K562 (cell line): ENCODE measurements at regions not wholly inside any gene's neighbourhood (a gene's known extent, or its start where the extent isn't known, plus 50 kb on each side); places are given as distances from the start of the nearest gene placed in this dataset.

Experiments
- CBX3 ChIP-seq, 2 experiments: IDR thresholded peaks; 1 replicate in 1 of 2; 2 replicates in 1 of 2; pipeline ENCODE4 v1.6.1; 2012; ENCODE audit warnings: inconsistent platforms in 2 of 2, low read length in 2 of 2, borderline replicate concordance in 1 of 2, control low read depth in 1 of 2
- CEBPB ChIP-seq: fragments of 450-650 bp; IDR thresholded peaks from 2 replicates; pipeline ENCODE4 v1.6.1; 2016; ENCODE audit warnings: missing genetic modification characterization, missing compliant biosample characterization
- EP300 ChIP-seq: IDR thresholded peaks from 2 replicates; pipeline ENCODE4 v1.6.1; 2012; ENCODE audit warnings: low read length, improper control_type of control experiment
- EZH2 ChIP-seq: IDR thresholded peaks from 2 replicates; pipeline ENCODE4 v1.6.1; 2012; ENCODE audit warnings: low read depth, mild to moderate bottlenecking, inconsistent platforms, low read length, borderline replicate concordance
- TF ChIP-seq, protein P1 (sequence below): fragments of 450-650 bp; conservative IDR thresholded peaks from 2 replicates; pipeline ENCODE4 v1.6.1; 2016; ENCODE audit warnings: missing genetic modification characterization, low read depth, mild to moderate bottlenecking, control low read depth, missing compliant biosample characterization
- TF ChIP-seq, protein P2 (sequence below), 2 experiments: fragments of 450-650 bp in 1 of 2; sonication (generic) in 1 of 2; formaldehyde crosslinking in 1 of 2; IDR thresholded peaks in 1 of 2; conservative IDR thresholded peaks in 1 of 2; 2 replicates each; pipeline versions ENCODE4 v1.6.1 to v1.8.1; 2016 to 2023; ENCODE audit warnings: mild to moderate bottlenecking in 2 of 2, moderate library complexity in 2 of 2, inconsistent platforms in 1 of 2, missing genetic modification reagents in 1 of 2
- TF ChIP-seq, protein P3 (sequence below), 2 experiments: fragments of 450-650 bp in 1 of 2; sonication (generic) in 1 of 2; formaldehyde crosslinking in 1 of 2; IDR thresholded peaks; 2 replicates each; pipeline versions ENCODE4 v1.7.1 to v1.9.0; 2016 to 2022; ENCODE audit warnings: inconsistent platforms in 1 of 2, mild to moderate bottlenecking in 1 of 2, missing genetic modification reagents in 1 of 2
- TF ChIP-seq, protein P4 (sequence below): sonication (generic); formaldehyde crosslinking; IDR thresholded peaks from 2 replicates; pipeline ENCODE4 v1.8.0; 2022; ENCODE audit warnings: mild to moderate bottlenecking, missing genetic modification reagents

DNA sequence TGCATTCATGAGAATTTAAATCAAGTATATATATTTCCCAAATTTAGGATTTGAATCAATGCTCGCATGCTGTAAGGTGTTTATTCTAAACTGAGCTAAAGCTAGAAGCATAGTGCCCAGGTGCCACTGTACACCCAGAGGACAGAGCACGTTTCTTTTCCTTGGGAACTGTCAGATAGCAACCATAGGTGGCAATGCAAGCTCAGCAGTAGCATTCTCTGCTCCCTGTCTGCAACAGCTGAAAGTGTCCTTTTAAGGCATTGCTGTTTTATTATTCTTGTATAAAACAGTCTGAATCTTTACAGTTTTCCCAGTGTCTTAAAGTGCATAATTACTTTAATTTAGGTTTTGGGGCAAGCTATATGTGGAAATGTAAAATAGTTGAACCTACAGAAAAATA is 443.4 kb upstream of the MMS22L start:
- no peak for TF ChIP-seq EP300
- TF ChIP-seq, protein P1, sequence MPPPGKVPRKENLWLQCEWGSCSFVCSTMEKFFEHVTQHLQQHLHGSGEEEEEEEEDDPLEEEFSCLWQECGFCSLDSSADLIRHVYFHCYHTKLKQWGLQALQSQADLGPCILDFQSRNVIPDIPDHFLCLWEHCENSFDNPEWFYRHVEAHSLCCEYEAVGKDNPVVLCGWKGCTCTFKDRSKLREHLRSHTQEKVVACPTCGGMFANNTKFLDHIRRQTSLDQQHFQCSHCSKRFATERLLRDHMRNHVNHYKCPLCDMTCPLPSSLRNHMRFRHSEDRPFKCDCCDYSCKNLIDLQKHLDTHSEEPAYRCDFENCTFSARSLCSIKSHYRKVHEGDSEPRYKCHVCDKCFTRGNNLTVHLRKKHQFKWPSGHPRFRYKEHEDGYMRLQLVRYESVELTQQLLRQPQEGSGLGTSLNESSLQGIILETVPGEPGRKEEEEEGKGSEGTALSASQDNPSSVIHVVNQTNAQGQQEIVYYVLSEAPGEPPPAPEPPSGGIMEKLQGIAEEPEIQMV (tag), result no peak
- no peak for TF ChIP-seq CBX3 (IDR thresholded peaks at IDR 0.05; ENCODE audit: borderline replicate concordance in 1 of 2, low read length in 2 of 2)
- TF ChIP-seq, protein P2, sequence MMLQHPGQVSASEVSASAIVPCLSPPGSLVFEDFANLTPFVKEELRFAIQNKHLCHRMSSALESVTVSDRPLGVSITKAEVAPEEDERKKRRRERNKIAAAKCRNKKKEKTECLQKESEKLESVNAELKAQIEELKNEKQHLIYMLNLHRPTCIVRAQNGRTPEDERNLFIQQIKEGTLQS (IDR thresholded peaks at IDR 0.05), result no peak
- TF ChIP-seq, protein P2 (CRISPR knock-in tag; conservative IDR thresholded peaks at IDR 0.05), result no peak
- TF ChIP-seq, protein P3, sequence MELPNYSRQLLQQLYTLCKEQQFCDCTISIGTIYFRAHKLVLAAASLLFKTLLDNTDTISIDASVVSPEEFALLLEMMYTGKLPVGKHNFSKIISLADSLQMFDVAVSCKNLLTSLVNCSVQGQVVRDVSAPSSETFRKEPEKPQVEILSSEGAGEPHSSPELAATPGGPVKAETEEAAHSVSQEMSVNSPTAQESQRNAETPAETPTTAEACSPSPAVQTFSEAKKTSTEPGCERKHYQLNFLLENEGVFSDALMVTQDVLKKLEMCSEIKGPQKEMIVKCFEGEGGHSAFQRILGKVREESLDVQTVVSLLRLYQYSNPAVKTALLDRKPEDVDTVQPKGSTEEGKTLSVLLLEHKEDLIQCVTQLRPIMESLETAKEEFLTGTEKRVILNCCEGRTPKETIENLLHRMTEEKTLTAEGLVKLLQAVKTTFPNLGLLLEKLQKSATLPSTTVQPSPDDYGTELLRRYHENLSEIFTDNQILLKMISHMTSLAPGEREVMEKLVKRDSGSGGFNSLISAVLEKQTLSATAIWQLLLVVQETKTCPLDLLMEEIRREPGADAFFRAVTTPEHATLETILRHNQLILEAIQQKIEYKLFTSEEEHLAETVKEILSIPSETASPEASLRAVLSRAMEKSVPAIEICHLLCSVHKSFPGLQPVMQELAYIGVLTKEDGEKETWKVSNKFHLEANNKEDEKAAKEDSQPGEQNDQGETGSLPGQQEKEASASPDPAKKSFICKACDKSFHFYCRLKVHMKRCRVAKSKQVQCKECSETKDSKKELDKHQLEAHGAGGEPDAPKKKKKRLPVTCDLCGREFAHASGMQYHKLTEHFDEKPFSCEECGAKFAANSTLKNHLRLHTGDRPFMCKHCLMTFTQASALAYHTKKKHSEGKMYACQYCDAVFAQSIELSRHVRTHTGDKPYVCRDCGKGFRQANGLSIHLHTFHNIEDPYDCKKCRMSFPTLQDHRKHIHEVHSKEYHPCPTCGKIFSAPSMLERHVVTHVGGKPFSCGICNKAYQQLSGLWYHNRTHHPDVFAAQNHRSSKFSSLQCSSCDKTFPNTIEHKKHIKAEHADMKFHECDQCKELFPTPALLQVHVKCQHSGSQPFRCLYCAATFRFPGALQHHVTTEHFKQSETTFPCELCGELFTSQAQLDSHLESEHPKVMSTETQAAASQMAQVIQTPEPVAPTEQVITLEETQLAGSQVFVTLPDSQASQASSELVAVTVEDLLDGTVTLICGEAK (IDR thresholded peaks at IDR 0.05), result no peak
- TF ChIP-seq, protein P3 (CRISPR knock-in tag; IDR thresholded peaks at IDR 0.05), result no peak
- TF ChIP-seq EZH2, result no peak
- TF ChIP-seq, protein P4, sequence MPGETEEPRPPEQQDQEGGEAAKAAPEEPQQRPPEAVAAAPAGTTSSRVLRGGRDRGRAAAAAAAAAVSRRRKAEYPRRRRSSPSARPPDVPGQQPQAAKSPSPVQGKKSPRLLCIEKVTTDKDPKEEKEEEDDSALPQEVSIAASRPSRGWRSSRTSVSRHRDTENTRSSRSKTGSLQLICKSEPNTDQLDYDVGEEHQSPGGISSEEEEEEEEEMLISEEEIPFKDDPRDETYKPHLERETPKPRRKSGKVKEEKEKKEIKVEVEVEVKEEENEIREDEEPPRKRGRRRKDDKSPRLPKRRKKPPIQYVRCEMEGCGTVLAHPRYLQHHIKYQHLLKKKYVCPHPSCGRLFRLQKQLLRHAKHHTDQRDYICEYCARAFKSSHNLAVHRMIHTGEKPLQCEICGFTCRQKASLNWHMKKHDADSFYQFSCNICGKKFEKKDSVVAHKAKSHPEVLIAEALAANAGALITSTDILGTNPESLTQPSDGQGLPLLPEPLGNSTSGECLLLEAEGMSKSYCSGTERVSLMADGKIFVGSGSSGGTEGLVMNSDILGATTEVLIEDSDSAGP, result no peak
- no peak for TF ChIP-seq CEBPB (tag)
